ENCODE measurements at regions not wholly inside any gene's neighbourhood (a gene's known extent, or its start where the extent isn't known, plus 50 kb on each side); places are given as distances from the start of the nearest gene placed in this dataset.

GRCh38 chr3:80141557-80141956, 373.8 kb upstream of the ROBO1 start:
- BruUV-seq (replicated peaks) = no TSS peak
- no peak overlapping the region for H3K9ac ChIP-seq (ENCODE audit: insufficient read depth in 1 of 2, low read depth in 2 of 2, low read length in 2 of 2)
- in situ Hi-C loops (cut with MboI) (no loop called here), intact Hi-C loops (cut with micrococcal nuclease) (no loop called here)
- no peaks in the 10 kb centered on the region for H3K9me3 ChIP-seq (replicated peaks; ENCODE audit: control insufficient read depth, insufficient read depth, low read depth, low read length)
- H3K27me3 ChIP-seq (ENCODE audit: control insufficient read depth in 2 of 2, insufficient read depth in 2 of 2, low read length in 2 of 2) = no peaks in the 10 kb centered on the region
- H3K4me1 ChIP-seq (replicated peaks in 1 of 2; ENCODE audit: control insufficient read depth in 2 of 2, insufficient read depth in 2 of 2, low read length in 2 of 2) = no peaks in the 10 kb centered on the region
- 5% methylated on average over 2 of the region's 2 CpGs for WGBS (ENCODE audit: insufficient coverage, low coverage, missing lambda C conversion rate)
- TF ChIP-seq ZNF24 (IDR thresholded peaks at IDR 0.05) = no peak
- no peak for TF ChIP-seq ZNF384 (IDR thresholded peaks at IDR 0.05; ENCODE audit: low read depth, low read length)
- no peak for TF ChIP-seq HOXB6 (CRISPR knock-in tag; IDR thresholded peaks at IDR 0.05; ENCODE audit: borderline replicate concordance)
- no peak for TF ChIP-seq CHD2 (IDR thresholded peaks at IDR 0.05; ENCODE audit: low read depth, low read length)
- no peaks in the 10 kb centered on the region for H3K36me3 ChIP-seq (ENCODE audit: control insufficient read depth, insufficient read depth, low read length)
- no peak overlapping the region for H3K4me2 ChIP-seq (ENCODE audit: insufficient read depth, low read length)
- H3K79me2 ChIP-seq (ENCODE audit: control insufficient read depth, insufficient read depth, low read length) = no peaks in the 10 kb centered on the region
- CTCF ChIA-PET (ENCODE audit: low intra/inter-chr PET ratio) = no interaction called here
- ATAC-seq = no peak
- DNase-seq (ENCODE audit: extremely low read depth in 1 of 4, low spot score in 3 of 4) = no peak
- H3K27ac ChIP-seq (ENCODE audit: extremely low read depth, low read depth, low read length) = no peak overlapping the region
- H3K4me3 ChIP-seq = no peak overlapping the region
- no peak for FAIRE-seq
- POLR2A ChIA-PET = no interaction called here
- no peaks in the 10 kb centered on the region for H4K20me1 ChIP-seq (replicated peaks; ENCODE audit: control insufficient read depth, insufficient read depth, low read length)
- no peak overlapping the region for H2AFZ ChIP-seq (ENCODE audit: low read depth, low read length)
- H3K9me1 ChIP-seq (ENCODE audit: control insufficient read depth, insufficient read depth, low read length) = no peaks in the 10 kb centered on the region

GRCh38 chr3:80116281-80116680, 348.5 kb upstream of the ROBO1 start:
- TF ChIP-seq ZNF121 (CRISPR knock-in tag; conservative IDR thresholded peaks at IDR 0.05) (no peak), IFI16 (CRISPR knock-in tag; IDR thresholded peaks at IDR 0.05) (no peak), ZNF140 (CRISPR knock-in tag; IDR thresholded peaks at IDR 0.05) (no peak), SMARCC2 (IDR thresholded peaks at IDR 0.05; ENCODE audit: low read depth) (no peak), ZNF512 (tag; IDR thresholded peaks at IDR 0.05) (no peak), SMARCA4 (IDR thresholded peaks at IDR 0.05) (no peak)
- Histone ChIP-seq H3K9me1 (ENCODE audit: control insufficient read depth, insufficient read depth, low read length) (no peaks in the 10 kb centered on the region), H3K79me2 (ENCODE audit: control insufficient read depth, insufficient read depth, low read length) (no peaks in the 10 kb centered on the region), H3K27ac (ENCODE audit: extremely low read depth, low read depth, low read length) (no peak overlapping the region), H3K4me3 (no peak overlapping the region), H3K4me2 (ENCODE audit: insufficient read depth, low read length) (no peak overlapping the region), H3K4me1 (replicated peaks in 1 of 2; ENCODE audit: control insufficient read depth in 2 of 2, insufficient read depth in 2 of 2, low read length in 2 of 2) (no peaks in the 10 kb centered on the region), H4K20me1 (replicated peaks; ENCODE audit: control insufficient read depth, insufficient read depth, low read length) (no peaks in the 10 kb centered on the region), H3K36me3 (ENCODE audit: control insufficient read depth, insufficient read depth, low read length) (no peaks in the 10 kb centered on the region), H3K27me3 (ENCODE audit: control insufficient read depth in 2 of 2, insufficient read depth in 2 of 2, low read length in 2 of 2) (no peaks in the 10 kb centered on the region), H3K9ac (ENCODE audit: insufficient read depth in 1 of 2, low read depth in 2 of 2, low read length in 2 of 2) (no peak overlapping the region), H3K9me3 (replicated peaks; ENCODE audit: control insufficient read depth, insufficient read depth, low read depth, low read length) (no peaks in the 10 kb centered on the region), H2AFZ (ENCODE audit: low read depth, low read length) (no peak overlapping the region)
- in situ Hi-C loops (cut with MboI) (no loop called here), intact Hi-C loops (cut with micrococcal nuclease) (no loop called here)
- 0% methylated on average over 3 of the region's 3 CpGs for WGBS (ENCODE audit: insufficient coverage, low coverage, missing lambda C conversion rate)
- CTCF ChIA-PET (ENCODE audit: low intra/inter-chr PET ratio) = no interaction called here
- POLR2A ChIA-PET = no interaction called here
- FAIRE-seq = no peak
- DNase-seq (ENCODE audit: extremely low read depth in 1 of 4, low spot score in 3 of 4) = no peak
- no TSS peak for BruUV-seq (replicated peaks)
- ATAC-seq = no peak

All from K562 (cell line).